ENCODE measurements at regions not wholly inside any gene's neighbourhood (a gene's known extent, or its start where the extent isn't known, plus 50 kb on each side); places are given as distances from the start of the nearest gene placed in this dataset.
"Not testable (repeated sequence)": the region's sequence is repeated elsewhere in the genome, so short reads cannot be mapped to it uniquely, and the experiment has no call there.

DNA sequence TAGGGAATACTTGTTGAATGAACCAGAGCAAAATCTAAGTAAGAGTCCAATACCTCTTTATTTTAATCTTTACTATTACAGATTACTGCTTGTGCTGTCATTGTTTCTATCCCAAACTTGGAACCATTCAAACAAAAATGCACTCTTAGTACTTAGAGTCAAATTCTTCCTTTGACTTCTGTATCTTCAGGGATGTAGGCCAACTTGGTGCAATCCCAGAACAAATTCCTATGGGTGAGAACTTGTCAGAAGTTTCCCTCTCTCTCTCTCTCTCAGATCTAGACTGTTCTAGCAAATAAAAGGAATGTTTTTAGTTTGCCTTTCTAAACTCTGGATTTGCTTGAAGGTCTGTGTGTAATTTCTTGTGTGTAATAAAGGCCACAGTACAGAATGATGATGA lies 329.0 kb upstream of the TMTC4 start:
- DNase-seq, result no peak

DNA sequence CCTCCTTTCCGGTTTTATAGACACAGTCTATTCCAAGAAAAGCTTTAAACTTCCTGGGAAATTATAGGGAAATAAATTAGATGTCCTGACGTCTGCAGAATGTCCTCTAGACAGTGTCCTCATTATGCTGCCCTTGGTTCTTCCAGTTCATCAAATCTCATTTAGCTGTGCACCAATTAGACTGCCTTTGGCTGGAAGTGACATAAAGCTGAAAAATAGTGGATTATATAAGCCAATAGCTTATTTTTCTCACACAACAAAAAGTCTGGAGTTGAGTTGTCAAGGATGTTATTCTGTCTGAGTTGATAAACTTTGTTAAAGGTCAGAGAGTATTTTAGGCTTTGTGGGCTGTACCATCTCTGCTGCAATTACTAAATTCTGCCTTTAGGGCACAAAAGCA lies 314.8 kb upstream of the TMTC4 start:
- DNase-seq, result no peak

DNA sequence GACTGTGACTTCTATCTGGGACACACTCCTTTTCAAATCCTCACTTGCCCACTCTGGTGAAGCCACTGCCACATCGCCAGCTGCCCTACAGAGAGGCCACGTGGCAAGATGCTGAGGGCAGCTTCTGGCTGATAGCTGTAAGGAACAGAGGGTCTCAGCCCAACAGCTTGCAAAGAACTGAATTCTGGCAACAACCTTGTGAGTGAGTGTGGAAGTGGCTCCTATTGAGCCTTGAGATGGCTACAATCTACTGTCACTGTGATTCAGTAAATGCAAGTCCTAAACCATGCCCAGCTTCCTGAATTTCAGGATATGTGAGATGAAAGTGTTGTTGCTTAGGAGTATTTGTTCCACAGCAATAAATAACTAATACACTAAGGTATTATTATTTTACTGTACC lies 314.3 kb upstream of the TMTC4 start:
- no peak for DNase-seq

DNA sequence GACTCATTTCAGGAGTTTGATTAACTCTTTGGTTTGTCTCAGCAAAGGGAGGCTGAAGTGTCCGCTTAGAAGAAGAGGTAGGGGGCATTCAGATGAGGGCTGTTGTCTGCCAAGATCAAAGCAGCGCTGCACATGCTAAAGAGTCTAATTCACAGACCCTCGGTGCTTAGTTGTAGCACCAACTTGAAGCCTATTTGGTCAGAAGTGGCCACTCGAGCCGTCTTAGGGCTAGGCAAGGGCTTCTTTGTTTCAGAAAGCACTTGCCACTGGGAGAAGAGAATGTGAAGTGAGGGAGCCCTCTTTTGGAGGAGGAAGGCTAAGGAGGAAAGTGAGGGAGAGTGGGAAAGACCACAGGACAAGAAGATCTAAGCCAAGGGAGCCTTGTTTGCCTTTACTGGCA lies 313.4 kb upstream of the TMTC4 start:
- DNase-seq, result no peak

DNA sequence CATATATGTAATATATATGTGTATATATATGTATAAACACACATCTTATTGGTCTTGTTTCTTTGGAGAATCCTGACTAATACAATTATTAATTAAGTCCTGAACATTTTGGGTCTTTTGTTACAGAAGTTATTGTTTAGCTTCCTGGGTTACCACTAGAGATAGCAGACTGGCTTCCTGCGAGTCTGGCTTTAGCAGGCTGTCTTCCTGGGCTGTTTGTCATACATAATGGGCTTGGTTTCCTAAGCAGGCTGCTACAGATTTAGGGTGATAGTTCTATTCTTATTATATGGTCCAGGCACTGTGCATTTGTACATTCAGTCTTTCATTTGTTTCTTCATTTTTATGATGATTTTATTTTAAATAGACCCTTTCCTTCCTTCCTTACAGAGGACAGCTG lies 312.0 kb upstream of the TMTC4 start:
- no peak for DNase-seq

DNA sequence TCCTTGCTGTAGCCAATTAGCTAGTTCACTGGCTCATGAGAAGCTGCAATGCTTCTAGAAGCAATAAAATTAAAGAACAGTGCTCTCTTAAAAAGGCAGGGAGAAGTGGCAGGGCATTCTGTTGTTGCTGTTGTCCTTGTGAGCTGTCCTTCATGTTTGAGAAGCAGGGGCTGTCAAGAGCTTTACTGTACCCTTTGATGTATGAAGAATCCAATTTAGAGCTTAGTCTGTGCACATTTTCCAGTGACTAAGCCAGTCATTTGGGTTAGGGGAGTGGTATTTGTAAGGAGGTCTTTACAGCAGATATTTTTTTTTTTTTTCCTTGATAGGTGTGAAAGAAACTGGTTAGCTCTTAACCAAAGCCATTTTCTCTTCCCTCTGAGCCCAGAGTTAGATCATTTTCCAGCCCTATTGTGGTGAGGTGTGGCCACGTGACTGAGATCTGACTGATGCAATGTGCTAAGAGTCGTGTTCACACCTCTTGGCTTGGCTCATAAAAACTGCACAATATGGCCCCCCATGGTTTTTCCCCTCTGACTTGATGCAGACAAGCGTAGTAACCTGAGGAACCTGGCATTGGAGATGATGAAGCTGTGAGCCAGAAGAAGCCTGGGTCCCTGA lies 309.6 kb upstream of the TMTC4 start:
- DNase-seq, result no peak

DNA sequence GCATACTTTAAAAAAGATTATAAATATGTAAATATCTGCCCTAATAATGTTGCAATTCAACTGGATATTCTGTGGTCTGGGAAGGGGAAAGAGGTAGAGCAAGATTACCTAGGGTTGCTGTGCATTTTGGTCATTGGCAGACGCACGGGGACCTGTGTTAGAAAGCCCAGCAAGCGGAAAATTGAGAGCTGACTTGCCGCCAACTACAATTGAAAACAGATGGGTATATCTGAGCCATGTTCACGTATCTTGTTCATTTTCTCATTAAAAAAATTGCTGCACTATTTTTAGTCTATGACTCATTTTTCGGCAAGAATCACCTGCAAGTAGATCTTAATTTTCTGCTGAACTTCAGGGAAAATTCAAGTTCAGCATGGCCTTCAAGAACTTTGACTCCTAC lies 308.5 kb upstream of the TMTC4 start:
- DNase-seq, result no peak

DNA sequence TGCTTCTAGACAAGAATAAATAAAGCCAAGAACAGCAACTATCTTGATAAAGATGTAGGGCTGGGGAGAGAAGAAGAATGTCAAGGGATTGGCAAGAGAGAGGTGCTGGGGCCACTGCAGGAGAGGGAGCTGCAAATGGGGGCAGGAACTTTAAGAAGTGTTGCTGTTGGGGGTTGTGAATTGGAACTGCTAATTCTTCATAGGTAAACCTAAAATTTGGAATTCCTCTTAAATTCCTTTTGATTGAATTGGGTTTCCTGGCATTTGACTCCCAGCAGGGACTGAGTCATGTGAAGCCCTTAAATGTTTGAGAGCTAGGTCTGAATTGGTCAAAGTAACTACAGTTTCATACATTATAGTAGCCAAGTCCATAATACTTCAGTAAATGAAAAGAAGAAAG lies 305.6 kb upstream of the TMTC4 start:
- DNase-seq, result no peak

DNA sequence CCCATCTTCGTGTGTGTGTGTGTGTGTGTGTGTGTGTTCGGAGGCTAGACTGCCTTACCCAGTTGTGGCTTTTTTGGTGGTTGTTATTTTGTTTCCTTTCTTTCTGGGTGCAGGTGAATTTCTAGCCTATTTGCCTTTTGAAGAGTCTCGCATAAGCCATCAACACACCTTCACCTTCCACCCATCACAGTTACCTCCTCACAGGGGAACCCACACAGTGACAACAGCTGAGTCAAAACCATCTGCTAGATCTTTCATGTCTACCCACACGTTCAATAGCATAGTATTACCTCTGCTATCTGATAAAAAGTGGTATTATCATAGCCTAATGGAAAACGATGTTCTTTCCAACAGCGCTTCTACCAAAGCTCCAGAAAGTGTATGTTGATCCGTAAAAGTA lies 303.2 kb upstream of the TMTC4 start:
- no peak for DNase-seq

DNA sequence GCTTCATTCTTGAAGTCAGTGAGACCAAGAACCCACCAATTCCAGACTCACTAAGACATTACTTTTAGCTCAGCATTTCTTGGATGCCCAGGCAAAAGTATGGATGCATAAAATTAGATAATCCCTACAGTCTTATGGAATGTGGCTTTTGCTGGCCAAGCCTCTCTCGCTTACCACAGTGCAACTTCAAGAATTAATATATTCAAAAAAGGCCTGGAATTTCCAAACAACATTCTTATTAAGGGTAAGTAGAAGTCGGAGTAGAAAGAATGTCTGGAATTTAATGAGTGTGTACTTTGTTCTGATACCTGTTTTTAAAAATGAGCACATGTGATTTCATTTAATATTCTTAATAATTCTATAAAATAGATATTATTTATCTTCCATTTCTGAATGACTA lies 302.4 kb upstream of the TMTC4 start:
- no peak for DNase-seq

DNA sequence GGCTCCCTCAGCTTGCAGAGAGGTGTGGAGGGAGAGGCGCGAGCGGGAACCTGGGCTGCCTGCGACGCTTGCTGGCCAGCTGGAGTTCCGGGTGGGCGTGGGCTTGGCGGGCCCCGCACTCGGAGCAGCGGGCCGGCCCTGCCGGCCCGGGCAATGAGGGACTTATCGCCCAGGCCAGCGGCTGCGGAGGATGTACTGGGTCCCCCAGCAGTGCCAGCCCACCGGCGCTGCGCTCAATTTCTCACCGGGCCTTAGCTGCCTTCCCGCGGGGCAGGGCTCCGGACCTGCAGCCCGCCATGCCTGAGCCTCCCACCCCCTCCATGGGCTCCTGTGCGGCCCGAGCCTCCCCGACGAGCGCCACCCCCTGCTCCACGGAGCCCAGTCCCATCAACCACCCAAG lies 301.1 kb upstream of the TMTC4 start:
- DNase-seq, result not testable (repeated sequence)

DNA sequence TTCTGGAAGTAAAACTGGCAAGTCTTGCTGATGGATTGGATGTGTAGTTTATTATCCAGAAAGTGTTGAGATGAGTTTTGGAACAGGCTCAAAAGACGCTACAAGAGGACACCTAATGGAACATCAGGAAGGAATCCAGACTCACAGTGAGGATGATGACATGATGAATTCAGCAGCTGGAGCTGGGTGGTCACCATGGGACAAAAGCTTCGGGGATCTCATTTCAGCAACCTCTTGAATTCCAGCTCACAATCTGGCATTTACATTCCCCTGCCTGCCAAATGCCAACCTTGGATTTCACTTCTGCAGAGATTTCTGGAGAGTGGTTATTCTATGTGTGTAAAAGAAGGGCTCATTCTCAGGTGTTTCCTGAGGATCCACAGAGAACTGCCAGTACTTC lies 288.0 kb upstream of the TMTC4 start:
- DNase-seq, result no peak

DNA sequence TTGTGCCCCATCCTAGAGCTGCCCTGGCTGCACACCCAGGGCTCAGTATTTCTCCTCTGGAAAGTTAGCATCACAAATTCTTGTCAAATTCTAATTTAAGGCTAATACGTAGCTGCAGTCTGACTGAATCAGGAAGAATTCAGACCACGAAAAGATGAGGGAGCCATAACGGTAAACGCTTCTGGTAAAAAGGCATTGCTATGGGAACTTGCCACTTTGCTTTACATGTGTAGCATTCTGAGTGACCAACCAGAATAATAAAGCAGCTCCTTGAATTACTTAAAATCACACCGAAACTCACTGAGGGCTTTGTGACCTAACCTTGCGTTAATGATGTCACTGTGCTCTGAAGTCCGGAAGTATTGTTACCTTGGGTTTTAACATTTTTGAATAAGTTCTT lies 286.6 kb upstream of the TMTC4 start:
- DNase-seq, result no peak

DNA sequence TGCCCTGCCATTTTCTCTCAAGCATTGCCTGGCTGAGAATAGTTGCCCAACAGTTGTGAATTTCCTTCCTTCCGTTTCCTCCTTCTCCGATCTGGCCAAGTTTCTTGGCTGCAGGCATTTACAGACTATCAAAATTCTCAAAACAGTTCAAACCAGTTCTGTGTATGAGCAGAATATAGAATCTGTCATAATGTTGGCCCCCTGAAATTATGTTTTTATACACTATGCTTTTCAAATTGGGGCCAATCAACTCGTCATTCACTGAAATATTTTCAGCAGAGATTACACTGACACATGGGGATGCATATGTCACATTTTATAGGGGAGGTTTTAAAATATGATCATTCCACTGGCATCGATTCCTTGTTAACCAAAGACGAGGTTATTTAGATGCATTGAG lies 284.2 kb upstream of the TMTC4 start:
- DNase-seq, result no peak

DNA sequence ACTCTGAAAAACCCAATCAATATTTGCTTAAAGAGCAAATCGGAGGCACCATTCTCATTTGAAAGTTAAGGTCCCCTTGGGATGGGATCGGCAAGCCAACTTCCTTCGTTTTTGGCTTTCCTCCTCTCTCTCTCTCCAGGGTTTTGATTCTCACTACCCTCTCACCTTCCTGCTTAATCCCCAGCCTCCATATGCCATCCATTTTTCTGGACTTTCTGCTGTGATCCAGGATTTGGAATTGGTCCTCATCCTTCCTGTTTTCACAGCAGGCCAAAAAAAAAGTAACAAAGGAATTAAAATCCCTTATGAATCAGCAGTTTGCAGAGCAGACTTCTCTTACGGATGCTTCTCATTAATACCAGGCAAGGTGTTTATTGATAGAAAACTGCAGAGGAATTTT lies 283.1 kb upstream of the TMTC4 start:
- no peak for DNase-seq

DNA sequence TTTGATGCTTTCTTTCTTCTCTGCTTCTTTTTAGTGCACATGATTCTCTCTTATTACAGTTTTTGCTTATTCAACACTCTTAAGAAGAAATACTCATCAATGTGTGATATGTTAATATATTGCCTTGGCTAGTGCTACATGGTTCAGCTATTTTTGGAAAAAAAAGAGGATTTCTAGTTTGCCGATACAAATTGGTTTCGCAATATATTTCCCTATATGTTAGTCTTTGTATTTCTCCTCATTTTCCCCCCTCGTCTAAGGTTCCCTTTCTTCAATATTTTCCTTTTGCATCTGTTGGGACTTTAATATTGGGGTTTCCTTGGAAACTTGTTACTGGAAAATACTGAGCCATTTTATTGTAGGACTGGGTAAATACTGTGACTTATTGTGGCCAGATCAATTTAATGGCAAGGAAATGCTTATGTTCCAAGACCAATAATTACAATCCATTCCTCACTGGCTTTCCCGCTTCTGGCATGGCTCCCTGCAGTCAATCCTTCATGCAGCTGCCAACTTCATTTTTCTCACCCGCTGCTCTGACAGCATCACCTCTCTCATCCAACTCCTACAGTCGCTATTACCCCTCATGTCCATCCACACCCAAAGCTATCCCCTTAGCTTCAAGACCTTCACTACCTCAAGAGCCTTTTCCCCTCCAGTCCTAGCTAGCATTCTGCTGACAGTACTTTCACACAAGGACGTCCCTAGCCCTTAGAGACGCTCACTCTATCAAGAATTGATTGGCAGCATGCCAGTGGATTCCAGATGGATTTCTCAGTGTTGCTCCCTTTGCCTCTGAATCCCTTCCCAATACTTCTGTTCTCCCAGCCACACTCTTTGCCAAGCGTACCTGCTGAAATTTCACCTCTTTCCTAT lies 280.1 kb upstream of the TMTC4 start:
- no peak for DNase-seq

DNA sequence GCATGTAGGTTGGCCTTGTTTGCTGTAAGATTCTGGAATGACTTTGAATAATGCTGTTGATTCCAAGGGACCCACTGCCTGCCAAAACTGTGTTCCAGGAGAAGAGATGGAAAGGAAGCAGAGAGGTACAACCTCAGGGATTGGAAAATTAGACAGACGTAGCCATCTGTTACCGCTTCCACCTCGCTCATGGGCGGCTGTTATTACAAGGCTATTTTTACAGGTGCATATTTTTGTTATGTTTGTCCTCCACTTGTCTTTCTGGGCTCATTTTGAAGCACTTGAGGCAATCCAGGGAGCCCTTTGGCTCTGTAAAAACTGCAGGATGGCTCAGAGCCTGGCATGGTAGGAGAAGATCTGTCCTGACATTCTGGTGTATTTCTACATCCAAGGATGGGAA lies 276.4 kb upstream of the TMTC4 start:
- no peak for DNase-seq

DNA sequence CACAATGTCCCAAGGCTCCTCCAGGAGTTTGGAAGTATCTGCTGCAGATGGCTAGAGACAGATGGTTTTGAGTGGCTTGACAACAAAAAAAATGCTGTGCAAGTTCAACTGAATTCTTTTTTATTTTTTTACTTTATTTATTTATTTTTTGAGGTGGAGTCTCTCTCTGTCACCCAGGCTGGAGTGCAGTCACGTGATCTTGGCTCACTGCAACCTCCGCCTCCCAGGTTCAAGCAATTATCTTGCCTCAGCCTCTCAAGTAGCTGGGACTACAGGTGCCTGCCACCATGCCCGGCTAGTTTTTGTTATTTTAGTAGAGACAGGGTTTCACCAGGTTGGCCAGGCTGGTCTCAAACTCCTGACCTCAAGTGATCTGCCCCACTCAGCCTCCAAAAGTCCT lies 274.3 kb upstream of the TMTC4 start:
- not testable (repeated sequence) for DNase-seq

DNA sequence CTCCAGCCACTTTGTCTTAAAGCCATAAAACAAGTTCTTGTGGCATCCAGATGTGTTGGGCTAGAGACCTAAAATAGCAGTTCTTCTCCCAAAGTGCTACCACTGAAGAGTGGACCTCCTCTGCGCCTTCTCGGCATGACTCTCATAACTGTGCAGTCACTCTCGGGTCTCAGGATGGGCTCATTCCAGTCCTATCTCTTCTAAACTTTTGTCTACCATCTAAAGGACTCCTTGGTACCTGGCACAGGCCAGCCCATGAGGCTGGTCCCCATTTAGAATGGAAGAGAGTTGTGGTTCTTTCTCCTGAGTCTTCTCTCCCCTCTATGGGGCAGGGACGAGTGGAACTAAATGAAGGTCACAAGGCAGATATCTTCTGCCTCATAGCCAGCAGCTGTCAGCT lies 272.0 kb upstream of the TMTC4 start:
- DNase-seq, result no peak

DNA sequence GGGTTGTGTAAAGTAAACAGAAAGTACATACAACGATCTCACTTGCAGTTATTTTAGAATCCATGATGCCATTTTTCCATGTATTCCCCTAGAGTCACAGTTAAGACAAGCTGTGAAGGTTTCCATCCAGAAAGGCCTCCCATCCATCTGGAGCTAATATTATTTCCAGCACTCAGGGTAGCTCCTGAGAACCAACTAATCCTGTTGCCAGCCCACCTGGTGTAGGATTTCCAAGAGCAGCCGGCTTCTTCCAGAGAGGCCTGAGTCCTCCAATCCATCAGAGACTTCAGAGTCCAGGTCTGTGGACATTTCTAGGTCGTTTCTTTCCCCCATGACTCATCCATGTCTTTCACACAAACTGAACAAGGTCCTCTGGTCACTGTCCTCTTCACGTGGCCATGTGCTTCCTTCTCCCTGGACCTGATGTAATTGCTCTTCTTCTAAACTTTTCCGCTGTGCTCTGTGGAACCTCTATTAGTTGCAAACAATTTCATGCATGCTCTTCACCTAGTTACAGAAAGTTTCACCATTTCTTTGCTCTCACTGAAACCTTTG lies 270.3 kb upstream of the TMTC4 start:
- DNase-seq, result no peak

DNA sequence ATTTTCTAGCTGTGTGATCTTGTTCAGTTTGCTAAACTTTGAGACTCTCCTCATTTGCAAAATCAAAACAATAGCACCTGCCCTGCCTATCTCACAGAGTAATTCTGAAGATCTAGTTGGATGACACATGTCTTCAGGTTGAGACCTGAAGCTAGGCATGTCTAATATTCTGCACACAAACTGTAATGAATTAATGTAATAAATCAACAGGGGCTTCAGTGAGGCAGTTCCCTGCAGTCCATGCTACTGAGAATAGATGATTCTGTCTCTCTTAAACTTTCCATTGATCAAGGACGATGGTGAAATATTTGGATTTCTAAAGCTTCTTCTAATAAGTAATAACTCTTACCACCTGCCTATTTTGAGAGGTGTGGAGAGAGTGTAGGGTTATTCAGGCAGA lies 268.1 kb upstream of the TMTC4 start:
- DNase-seq, result no peak

DNA sequence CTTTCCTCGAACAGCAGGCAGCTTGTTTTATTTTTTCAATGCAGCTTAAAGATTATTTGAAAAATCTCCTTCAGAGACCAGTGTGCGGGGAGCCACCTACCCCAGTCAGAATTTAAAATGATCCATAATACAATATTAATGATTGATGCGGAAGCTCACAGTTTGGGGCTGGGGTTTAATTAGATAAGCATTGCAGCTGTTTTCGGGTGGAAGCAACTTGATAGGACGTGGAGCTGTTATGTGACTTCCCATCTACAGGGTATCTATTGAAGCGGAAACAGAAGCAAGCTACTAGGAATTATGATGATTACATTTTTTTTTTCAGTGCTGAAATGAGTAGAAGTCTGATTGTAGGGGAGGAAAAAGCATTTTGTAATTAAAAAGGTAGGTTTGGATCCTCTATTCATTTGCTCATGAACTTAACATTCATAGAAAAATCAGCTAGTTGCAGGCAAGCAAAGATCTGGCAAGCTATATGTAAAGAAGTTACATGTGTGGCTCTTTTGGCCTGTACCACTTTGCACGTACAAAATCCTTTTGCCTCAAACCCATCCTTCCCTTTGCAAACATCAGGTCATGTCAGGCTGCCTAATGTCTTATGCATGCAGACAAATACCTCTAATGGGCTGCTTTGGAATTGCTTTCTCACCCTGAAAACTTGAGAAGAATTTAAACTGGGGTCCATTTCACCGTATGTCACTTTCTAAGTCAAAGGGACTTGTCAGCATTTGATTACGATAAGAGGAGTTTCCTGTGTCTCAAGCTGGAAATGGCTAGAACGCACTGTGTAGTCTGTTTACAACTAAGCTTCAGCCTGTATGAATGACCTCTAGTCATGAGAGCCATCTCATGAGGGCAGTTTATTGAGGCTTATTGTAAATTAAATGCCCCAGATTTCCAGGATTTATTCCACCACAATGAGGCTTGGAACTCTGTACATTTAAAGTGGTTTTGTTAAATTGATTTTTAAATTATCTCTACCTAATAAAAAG lies 267.1 kb upstream of the TMTC4 start:
- DNase-seq, result no peak

DNA sequence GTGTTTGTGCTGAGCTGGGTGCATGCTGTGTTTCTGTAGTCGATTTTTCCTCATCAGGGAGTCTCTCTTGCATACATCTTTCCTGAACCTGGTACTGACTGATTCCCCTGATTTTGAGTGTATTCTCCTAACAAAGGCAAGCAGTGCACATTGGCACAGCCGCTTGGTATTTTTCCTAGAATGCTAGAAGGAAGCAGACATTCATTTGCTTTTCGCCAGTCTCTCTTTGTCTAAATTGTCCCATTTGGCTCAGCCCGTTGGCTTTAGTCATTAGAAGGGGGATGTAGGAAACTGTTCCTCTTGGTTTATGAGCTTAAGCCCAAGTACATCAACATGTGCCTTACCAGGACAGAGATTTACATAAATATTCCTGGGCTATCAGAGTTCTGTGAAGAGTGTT lies 266.1 kb upstream of the TMTC4 start:
- DNase-seq, result no peak

All from hematopoietic multipotent progenitor cell treated with erythropoietin and hydrocortisone succinate and interleukin-3 and kit ligand, for 4 days (in vitro differentiated cells).